GM19240 (cell line): ENCODE measurements at regions not wholly inside any gene's neighbourhood (a gene's known extent, or its start where the extent isn't known, plus 50 kb on each side); places are given as distances from the start of the nearest gene placed in this dataset.
A peak's percentile ranks its signal among the peaks of the same experiment; 100 is the strongest.

Experiments
- DNase-seq: peaks from one replicate; pipeline ENCODE4 v3.0.0; 2011; ENCODE audit warnings: low spot score; ENCODE audit not compliant: insufficient read length

DNA sequence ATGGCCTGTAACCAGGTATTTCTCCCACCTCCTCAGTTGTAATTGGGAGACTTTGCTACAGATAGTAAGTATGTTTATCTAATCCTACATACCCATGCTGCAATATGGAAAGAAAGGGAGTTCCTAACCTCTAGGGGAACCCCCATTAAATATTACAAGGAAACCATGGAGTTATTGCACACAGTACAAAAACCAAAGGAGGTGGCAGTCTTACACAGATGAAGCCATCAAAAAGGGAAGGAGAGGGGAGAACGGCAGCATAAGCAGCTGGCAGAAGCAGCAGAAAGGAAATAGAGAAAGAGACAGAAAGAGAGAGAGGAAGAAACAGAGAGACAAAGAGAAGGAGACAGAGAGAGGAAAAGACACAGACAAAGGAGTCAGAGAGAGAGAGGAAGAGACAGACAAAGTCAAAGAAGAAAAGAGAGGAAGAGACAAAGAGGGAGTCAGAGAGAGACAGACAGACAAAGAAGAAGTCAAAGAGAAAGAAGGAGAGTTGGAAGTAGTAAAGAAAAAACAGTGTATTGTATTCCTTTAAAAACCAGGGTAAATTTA, 142.9 kb downstream of the FASLG start:
- no peak for DNase-seq

DNA sequence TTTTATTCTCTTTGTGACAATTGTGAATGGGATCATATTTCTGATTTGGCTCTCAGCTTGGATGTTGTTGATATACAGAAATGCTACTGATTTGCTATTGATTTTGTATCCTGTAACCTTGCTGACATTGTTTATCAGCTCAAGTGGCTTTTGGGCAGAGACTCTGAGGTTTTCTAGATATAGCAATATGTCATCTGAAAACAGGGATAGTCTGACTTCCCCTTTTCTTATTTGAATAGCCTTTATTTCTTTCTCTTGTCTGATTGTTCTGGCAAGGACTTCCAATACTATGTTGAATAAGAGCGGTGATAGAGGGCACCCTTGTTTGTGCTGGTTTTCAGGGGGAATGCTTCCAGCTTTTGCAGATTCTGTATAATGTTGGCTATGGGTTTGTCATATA, 150.8 kb downstream of the FASLG start:
- no peak for DNase-seq

DNA sequence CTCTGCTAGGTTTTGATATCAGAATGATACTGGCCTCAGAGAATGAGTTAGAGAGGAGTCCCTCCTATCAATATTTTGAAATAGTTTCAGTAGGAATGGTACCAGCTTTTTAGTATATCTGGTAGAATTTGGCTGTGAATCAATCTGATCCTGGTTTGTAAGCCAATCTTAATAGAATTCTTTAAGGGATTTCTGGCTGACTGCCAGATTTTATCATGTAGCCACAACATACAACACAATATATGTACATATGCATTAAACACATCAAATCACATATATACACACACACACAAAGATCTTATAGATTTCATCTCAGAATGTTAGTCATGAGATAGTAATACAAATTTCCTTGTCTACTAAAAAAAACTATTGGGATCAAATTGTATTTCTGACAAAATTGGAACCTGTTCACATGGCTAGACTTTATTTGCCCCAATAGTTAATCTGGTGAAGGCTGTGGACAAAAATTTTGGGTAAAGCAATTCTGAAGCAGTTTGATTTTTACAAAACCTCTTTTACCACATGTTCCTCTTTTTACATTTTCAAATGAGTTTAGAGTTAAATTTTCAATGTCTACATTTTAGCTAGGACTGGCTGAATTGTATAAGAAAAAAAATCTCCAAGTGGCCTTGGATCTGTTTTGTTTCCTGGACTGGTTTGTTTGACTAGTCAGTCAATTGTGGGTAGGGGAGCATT, 151.7 kb downstream of the FASLG start:
- no peak for DNase-seq

DNA sequence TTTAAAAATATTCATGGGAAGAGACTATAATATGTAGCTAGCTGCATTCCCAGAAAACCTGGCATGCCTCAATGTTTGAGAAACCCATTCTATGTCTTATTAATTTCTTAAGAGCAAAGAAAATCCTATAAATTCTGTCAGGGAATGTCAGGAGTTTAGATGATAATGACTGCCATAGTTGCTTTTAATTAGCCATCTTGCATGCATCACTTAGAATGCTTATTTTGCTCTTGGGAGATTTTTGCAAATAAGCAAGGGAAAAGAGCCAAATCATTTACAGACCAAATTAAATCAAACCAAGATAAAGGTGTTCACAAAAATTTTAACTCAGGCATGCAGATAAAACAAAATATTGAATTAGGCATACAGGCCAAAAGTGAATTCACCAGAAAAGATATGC, 152.8 kb downstream of the FASLG start:
- DNase-seq, result no peak

DNA sequence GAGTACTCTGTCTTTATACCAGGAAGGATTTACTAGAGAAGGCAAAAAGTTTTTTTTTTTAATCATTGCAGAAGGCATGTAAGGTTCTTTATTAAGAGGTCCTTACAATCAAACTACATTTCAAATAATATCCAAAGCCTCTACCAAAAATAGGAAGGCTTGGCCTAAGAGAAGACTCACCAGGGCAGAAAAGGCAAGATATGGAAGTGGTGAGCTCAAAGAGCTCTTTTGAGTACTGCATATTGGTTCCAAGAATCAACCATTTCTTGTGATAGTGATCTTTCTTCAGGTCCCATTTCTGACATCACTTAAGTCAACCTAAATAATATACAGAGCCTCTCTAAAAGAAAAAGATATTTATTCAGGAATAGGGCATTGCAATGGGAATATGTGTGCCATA, 153.2 kb downstream of the FASLG start:
- no peak for DNase-seq

DNA sequence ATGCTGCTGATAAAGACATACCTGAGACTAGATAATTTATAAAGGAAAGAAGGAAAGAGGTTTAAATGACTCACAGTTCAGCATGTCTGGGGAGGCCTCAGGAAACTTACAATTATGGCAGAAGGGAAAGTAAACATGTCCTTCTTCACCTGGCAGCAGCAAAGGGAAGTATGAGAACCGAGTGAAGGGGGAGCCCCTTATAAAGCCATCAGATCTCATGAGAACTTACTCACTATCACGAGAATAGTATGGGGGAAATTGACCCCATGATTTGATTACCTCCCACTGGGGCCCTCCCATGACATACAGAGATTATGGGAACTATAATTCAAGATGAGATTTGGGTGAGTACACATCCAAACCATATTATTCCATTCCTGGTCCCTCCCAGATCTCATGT, 154.4 kb downstream of the FASLG start:
- DNase-seq, result no peak

DNA sequence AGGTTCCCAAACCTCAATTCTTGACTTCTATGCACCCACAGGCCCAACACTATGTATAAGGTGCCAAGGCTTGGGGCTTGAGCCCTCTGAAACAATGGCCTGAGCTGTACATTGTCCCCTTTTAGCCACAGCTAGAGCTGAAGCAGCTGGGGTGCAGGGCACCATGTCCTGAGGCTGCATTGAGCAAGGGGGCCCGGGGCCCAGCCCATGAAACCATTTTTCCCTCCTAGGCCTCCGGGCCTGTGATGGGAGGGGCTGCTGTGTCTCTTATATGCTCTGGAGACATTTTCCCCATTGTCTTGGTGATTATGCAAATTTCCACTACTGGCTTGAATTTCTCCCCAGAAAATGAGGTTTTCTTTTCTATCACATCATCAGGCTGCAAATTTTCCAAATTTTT, 155.5 kb downstream of the FASLG start:
- no peak for DNase-seq

DNA sequence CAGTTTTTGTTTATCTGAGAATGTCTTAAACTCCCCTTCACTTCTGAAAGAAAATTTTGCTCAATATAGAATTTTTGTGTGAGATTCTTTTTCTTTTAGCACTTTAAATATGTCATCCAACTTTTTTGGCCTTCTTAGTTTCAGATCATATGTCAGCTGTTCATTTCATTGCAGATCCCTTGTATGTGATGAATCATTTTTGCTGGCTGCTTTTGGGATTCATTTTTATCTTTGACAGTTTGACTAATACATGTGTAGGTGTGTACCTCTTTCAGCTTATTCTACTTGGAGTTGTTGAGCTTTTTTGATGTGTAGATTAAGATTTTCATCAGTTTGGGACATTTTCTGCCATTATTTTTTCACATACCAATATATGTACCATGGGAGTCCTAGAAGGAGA, 156.8 kb downstream of the FASLG start:
- DNase-seq, result no peak

DNA sequence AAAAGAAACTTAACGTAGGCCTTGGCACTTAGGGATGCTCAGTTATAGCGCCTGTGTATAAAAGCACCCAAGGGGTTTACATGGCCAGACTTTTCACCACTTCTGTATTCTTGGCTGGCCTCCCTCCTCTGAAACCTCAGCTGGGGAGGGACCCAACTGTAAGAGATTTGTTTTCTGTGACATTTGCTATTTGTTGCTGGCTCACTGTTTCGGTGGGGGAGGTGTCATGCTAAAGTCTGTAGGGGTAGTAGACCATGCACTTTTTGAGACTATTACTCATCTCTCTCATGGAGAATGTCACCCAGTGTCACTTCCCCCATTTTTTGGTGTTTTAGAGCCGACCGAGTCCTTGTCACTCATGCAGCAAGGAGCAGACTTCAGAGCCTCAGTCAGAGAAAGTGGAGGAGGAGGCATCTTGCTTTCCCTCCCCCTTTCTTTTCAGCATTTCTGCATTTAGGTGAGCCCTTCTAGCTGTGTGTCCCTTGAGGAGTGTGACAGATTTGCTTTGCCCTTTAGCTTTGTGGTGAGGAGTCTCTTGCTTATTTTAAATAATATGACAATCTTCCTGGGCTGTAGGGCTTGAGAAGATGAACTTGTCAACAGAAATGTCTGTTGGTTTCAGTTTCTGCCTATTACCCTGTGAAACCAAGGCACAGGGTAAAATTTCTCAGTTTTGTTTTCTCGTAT, 160.1 kb downstream of the FASLG start:
- peak; percentile 58 for DNase-seq

DNA sequence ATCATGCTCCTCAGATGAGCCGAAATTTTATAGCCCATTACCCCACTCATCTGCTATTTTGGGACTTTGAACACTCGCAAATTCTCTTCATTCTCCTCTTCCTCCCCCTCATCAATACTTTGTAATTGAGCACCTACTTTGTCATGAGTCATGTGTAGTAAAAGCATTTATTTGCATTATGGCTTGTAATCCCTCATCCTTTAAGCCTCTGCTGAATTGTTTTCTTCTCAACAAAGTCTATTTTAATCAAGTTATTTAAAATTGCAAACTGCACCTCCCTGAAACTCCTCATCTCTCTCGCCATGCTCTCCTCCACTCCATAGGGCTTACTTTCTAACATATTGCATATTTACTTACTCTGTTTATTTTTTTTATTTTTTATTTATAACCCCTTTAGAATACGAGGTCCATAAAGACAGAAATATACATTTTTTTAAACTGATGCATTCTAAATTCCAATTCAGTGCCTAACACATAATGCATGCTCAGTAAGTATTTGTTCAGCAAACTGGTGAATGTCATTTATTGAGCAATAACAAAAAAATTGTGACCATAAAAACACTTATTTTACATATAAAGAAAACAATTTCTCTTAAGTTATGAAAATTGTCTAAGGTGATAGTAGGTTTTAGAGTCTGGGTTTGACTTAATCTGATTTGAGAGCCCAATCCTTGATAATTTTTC, 161.7 kb downstream of the FASLG start:
- no peak for DNase-seq

DNA sequence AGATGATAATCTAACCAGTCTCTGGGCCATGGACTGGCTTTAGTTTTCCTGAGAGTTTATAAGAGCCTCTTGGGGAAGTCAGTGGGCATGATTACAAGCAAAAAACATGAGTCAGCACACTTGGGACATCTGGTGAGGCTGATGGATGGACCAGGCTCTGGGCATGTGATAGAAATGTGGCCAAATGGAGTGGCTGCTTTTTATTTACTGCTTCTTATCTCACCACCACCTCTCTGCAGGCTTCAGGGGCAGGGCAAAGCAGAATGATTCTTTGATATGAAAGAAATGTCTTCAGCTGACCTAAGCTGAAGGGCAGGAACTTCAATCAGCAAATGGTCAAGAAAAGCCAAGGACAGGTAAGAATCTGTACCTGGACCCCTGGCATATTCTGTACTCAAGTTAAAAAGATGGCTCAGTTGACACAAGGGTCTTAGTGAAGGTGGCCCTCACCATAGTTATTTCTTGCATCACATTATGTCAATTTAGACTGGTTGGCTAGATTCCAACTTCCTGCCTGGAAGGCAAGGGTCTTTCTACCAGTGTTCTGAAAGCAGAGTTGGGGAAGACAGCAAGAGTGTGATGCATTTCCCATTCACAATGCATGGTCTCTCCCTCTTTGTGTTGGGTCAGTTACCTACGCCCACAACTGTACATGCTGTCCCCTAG, 162.8 kb downstream of the FASLG start:
- DNase-seq, result no peak

DNA sequence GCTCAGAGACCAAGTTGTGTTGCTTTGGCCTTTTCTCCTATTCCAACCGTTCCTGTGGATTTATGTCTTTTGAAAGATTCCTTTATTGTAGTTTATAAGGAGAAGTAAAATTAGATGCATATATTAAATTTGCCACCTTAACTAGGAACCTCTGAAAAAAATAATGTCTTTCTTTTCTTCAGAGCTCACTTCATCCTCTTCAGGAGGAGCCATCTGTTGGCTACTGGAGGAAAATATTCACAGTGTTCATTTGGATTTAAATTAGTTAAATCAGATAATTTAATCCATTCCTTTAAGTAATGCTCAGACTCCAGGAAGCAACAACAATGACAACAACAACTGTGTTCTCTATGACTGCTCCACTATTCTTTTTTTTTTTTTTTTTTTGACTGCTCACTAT, 164.0 kb downstream of the FASLG start:
- no peak for DNase-seq

DNA sequence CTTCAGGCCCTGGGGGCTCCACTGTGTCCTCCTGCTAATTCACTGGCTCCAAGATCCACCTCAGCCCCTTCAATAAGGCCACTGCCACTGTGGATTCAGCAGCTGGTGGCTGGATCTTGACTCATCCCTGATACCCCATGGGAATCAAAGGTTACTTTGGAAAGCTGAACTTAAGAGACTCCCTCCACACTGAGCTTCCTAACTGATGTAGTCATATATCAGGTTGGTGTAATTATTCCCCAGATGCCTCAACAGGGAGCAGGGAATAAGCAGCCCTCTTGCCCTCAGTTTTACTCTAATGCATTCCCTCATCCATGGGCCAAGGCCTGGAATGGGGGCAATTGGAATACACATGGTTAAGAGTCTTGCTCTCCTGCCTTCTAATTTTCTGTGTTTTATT, 164.6 kb downstream of the FASLG start:
- no peak for DNase-seq

DNA sequence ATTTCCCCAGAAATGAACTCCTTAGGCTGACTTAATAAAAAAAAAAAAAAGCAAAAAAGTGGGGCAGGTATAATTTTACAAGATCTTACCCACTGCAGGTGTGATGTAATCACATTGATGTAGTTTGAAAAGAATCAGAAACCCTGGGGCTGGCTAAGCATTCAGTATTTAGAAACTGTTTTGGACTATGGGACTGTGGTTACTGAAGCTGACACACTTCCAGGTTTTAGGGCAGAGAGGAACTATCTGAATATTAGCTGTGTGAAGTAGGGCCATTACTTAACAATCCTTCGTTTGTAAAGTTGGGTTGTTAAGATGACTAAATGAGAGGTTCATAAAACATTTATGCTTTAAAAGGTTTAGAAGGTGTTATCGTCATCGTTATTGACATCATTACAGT, 165.3 kb downstream of the FASLG start:
- no peak for DNase-seq

DNA sequence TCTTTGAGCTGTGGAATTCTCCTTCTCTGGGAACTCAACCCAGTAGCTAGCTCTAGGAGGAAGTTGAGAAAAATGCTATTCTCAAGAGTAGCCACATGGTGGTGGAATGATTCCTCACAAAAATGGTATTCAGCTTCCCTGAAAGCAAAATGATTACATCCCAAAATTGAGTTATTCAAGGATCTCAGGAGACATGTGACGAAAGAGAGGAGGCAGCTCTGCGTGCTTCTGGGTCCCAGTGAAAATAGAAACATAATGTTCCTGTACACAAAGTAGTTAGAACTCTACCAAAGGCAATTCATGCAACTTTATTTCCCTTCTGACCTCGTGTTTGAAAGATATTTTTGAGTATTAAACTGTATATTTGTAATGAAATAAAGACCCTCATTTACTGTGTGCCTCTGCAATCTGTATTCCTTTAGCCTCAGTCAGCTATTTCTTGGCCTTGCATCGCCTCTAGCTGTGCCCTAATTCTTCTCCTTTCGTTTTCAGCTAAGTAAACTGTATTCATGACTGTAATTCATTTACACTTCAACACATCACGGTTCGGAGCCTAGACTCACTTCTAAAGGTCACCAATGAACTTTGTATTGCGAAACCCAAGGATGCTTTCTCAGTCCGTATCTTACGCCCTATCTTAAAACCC, 167.3 kb downstream of the FASLG start:
- DNase-seq, result no peak

DNA sequence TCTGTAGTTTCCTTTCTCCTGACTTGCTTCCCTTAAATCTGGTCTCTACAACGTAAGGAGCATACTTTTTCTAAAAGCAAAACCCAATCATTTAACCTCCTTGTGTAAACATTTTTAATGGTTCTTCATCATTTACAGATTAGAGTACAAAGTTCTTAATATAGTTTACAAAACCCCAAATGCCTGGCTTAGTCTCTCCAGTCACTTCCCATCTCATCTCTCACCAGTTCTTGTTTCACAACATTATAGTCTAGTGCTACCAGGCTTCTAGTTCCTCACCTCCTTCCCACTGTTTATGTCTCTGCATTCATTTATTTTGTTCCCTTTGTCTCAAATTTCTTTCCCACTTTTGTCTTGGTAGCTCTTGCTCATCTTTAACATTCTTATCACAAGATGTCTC, 168.4 kb downstream of the FASLG start:
- no peak for DNase-seq

DNA sequence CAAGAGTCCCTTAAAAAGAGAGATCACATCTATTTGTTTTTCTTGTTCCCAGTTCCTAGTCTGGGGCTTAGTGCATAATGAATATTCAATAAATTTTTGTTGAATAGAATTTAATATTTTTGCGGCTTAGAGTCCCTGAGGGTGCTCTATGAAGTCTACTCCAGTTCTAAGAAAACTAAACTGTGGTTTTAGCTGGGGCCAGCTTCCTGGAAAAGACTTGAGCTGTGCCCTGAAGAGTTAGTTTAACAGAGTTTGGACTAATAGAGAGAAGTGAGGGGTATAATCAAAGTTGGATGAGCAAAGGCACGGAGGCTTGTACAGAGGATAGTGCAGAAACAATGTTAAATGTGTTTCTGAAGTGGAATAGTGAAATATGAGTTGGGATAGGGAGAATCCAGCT, 168.9 kb downstream of the FASLG start:
- DNase-seq, result no peak

DNA sequence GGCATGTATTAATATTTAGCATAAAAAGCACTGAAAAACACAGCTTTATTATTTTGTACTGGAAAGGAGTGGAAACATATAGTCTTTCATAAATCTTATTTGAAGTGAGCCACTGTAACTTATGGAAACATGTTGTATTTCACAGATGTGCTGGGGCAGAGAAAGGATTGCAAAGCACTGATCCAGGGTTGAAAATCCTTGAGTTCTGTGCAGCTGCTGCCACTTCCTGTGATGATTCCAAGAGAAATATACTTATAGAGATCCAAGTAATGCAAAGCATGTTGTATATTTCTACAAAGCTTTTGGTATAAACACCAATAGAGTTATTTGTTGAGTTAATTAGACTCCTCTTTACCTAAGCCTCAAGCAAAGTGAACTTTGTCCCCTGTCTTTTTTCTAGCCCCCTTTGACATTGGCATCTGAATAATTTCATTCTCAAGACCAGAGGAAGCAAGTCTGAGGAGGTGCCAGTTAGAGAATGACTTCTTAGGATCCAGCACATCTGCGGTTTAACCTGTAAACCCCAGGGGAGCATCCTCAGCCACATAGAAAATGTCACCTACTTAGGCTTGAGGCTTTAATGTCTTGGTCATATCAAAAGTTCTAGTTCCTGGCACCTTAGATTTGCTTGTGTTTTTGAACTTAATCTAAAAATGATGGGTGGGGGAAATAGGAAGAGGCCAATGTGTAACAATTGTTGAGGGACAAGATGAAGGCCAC, 173.3 kb downstream of the FASLG start:
- no peak for DNase-seq

DNA sequence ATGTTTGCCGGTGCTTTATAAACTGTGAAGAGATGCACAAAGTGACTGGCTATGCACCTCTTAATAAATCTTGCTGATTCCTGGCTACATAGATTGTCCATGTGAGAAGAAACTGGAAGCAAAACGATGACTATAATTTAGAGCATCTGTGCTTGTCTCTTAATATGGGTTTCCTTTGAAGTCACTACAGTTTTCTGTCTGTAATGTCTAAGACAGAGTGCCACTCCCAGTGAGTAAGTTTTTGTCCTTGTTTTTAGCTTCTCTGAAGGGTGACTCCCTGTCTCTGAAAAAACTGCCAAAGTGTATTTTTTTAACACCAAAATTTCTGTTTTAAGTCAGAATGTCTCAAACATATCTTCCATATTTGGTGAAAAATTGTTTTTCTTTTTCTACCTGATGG, 175.1 kb downstream of the FASLG start:
- DNase-seq, result no peak

DNA sequence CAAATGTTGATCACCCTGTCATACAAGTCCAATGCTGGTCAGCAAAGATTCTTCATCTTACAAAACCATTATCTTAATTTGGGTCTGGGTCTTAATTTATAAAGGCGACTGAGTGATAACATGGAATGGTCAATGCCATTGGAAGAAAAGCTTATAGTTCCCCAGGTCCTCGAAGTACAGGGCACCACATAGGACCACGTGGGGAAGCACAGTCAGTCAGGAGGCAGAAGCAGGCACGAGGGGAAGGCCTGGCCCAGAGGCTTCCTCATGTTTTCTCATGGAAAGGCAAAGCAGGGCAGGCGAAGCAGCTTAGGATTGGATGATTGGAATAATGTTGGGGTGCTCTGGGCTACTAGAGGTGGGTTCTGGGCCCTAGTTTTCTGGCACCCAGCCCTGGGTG, 175.7 kb downstream of the FASLG start:
- DNase-seq, result no peak

DNA sequence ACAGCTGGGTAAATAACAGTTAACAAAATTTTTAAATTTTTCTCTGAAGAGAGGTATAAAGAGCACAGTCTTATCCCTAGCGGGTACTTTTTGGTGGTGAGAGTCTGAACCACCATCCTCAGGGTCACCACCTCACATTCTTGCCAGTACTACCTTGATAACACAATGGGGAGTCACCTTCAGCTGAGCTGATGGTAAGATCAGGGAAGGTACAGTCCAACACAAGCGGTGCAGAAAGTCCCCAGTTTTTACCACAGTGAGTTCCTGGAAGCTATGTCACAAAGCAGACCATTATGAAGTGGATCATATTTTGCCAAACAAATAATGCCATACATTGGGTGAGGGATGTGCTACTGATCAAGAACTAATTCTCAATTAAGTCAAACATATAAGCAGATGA, 176.9 kb downstream of the FASLG start:
- DNase-seq, result no peak
